ENCODE measurements at regions not wholly inside any gene's neighbourhood (a gene's known extent, or its start where the extent isn't known, plus 50 kb on each side); places are given as distances from the start of the nearest gene placed in this dataset.

GRCh38 chr6:79302341-79302740 lies 67.9 kb upstream of the HMGN3 start:
- no peak overlapping the region for H3K27ac ChIP-seq (ENCODE audit: low read depth in 1 of 2, low read length in 1 of 2)
- no peaks in the 10 kb centered on the region for H3K9me3 ChIP-seq (ENCODE audit: control insufficient read depth in 2 of 2, insufficient read depth in 1 of 2, low read length in 1 of 2)
- WGBS: 95% methylated on average over 4 of the region's 4 CpGs
- H3K4me1 ChIP-seq (ENCODE audit: control insufficient read depth in 2 of 2, insufficient read depth in 2 of 2, low read length in 2 of 2): no peaks in the 10 kb centered on the region
- no peaks in the 10 kb centered on the region for H3K36me3 ChIP-seq (ENCODE audit: control insufficient read depth in 2 of 2, insufficient read depth in 2 of 2, low read length in 1 of 2)
- no peak overlapping the region for H3K4me3 ChIP-seq (ENCODE audit: low read length in 2 of 2)
- DNase-seq (ENCODE audit: low read depth in 6 of 9, low spot score in 9 of 9): no peak
- H3K27me3 ChIP-seq (ENCODE audit: control insufficient read depth in 2 of 2, insufficient read depth in 1 of 2, low read length in 1 of 2): no peaks in the 10 kb centered on the region

- no peak for DNase-seq (ENCODE audit: low read depth in 6 of 9, low spot score in 9 of 9)
- Histone ChIP-seq H3K4me1 (ENCODE audit: control insufficient read depth in 2 of 2, insufficient read depth in 2 of 2, low read length in 2 of 2) (no peaks in the 10 kb centered on the region), H3K27ac (ENCODE audit: low read depth in 1 of 2, low read length in 1 of 2) (no peak overlapping the region), H3K4me3 (ENCODE audit: low read length in 2 of 2) (no peak overlapping the region), H3K27me3 (ENCODE audit: control insufficient read depth in 2 of 2, insufficient read depth in 1 of 2, low read length in 1 of 2) (no peaks in the 10 kb centered on the region), H3K9me3 (ENCODE audit: control insufficient read depth in 2 of 2, insufficient read depth in 1 of 2, low read length in 1 of 2) (no peaks in the 10 kb centered on the region), H3K36me3 (ENCODE audit: control insufficient read depth in 2 of 2, insufficient read depth in 2 of 2, low read length in 1 of 2) (no peaks in the 10 kb centered on the region)
Observed at GRCh38 chr6:79301290-79301689, 66.8 kb upstream of the HMGN3 start.

GRCh38 chr6:79296211-79296610 lies 61.7 kb upstream of the HMGN3 start:
- no peak for DNase-seq (ENCODE audit: low read depth in 6 of 9, low spot score in 9 of 9)
- no peaks in the 10 kb centered on the region for H3K9me3 ChIP-seq (ENCODE audit: control insufficient read depth in 2 of 2, insufficient read depth in 1 of 2, low read length in 1 of 2)
- no peak overlapping the region for H3K27ac ChIP-seq (ENCODE audit: low read depth in 1 of 2, low read length in 1 of 2)
- 92% methylated on average over 1 of the region's 1 CpG for WGBS
- H3K4me1 ChIP-seq (ENCODE audit: control insufficient read depth in 2 of 2, insufficient read depth in 2 of 2, low read length in 2 of 2): no peaks in the 10 kb centered on the region
- no peak overlapping the region for H3K4me3 ChIP-seq (ENCODE audit: low read length in 2 of 2)
- no peaks in the 10 kb centered on the region for H3K36me3 ChIP-seq (ENCODE audit: control insufficient read depth in 2 of 2, insufficient read depth in 2 of 2, low read length in 1 of 2)
- H3K27me3 ChIP-seq (ENCODE audit: control insufficient read depth in 2 of 2, insufficient read depth in 1 of 2, low read length in 1 of 2): no peaks in the 10 kb centered on the region

Measured in thymus (tissue), 11 donors.